Neural progenitor cell (in vitro differentiated cells): ENCODE measurements at regions not wholly inside any gene's neighbourhood (a gene's known extent, or its start where the extent isn't known, plus 50 kb on each side); places are given as distances from the start of the nearest gene placed in this dataset.

Experiments used
- EZH2phosphoT487 ChIP-seq: fragments of 200-600 bp; sonication (generic); IDR thresholded peaks from 2 replicates; pipeline ENCODE4 v1.6.1; 2017; ENCODE audit warnings: antibody characterized with exemption
- TF ChIP-seq, protein P1 (sequence below): fragments of 200-600 bp; sonication (generic); IDR thresholded peaks from 2 replicates; pipeline ENCODE4 v1.5.1; 2017; ENCODE audit warnings: antibody characterized with exemption, mild to moderate bottlenecking

DNA sequence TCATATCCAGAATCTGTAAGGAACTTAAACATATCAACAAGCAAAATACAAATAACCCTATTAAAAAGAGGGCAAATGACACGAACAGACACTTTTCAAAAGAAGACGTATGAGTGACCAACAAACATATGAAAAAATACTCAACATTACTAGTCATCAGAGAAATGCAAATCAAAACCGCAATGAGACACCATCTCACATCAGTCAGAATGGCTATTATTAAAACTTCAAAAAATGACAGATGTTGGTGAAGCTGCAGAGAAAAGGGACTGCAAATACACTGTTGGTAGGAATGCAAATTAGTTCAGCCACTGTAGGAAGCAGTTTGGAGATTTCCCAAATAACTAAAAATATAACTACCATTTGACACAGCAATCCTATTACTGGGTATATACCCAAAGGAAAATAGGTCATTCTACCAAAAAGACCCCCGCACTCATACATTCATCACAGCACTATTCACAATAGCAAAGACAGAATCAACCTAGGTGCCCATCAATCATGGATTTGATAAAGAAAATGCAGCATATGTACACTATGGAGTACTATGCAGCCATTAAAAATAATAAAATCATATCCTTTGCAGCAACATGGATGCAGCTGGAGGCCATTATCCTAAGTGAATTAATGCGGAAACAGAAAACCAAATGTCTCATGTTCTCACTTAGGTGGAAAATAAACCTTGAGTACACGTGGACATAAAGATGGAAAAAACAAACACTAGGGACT is 230.1 kb upstream of the RAB4A start:
- TF ChIP-seq, protein P1, sequence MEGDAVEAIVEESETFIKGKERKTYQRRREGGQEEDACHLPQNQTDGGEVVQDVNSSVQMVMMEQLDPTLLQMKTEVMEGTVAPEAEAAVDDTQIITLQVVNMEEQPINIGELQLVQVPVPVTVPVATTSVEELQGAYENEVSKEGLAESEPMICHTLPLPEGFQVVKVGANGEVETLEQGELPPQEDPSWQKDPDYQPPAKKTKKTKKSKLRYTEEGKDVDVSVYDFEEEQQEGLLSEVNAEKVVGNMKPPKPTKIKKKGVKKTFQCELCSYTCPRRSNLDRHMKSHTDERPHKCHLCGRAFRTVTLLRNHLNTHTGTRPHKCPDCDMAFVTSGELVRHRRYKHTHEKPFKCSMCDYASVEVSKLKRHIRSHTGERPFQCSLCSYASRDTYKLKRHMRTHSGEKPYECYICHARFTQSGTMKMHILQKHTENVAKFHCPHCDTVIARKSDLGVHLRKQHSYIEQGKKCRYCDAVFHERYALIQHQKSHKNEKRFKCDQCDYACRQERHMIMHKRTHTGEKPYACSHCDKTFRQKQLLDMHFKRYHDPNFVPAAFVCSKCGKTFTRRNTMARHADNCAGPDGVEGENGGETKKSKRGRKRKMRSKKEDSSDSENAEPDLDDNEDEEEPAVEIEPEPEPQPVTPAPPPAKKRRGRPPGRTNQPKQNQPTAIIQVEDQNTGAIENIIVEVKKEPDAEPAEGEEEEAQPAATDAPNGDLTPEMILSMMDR: no peak
- TF ChIP-seq EZH2phosphoT487: no peak
